ENCODE measurements at regions not wholly inside any gene's neighbourhood (a gene's known extent, or its start where the extent isn't known, plus 50 kb on each side); places are given as distances from the start of the nearest gene placed in this dataset.

DNA sequence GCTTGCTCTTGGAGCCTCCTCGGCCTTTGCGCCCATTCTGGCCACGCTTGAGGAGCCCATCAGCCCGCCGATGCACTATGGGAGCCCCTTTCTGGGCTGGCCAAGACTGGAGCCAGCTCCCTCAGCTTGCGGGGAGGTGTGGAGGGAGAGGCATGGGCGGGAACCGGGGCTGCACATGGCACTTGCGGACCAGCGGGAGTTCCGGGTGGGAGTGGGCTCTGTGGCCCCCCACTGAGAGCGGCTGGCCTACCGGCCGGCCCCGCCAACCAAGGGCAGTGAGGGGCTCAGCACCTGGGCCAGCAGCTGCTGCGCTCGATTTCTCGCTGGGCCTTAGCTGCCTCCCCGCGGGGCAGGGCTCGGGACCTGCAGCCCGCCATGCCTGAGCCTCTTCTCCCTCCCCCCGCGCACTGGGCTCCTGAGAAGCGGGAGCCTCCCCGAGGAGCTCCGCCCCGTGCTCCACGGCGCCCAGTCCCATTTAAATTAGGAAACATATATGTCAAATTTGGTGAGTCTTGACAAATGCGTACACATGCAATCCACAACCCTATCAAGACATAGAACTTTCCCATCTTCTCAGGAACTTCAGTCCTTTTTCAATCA lies 97.6 kb upstream of the CNTN3 start:
- H3K9me3 ChIP-seq (ENCODE audit: control insufficient read depth, low read depth, low read length) = no peaks in the 10 kb centered on the region
- no peak overlapping the region for H3K4me2 ChIP-seq (ENCODE audit: control insufficient read depth, extremely low read depth, insufficient read depth, low read depth, low read length)
- H3K27me3 ChIP-seq (ENCODE audit: control insufficient read depth, extremely low read depth, insufficient read depth, low read length) = no peaks in the 10 kb centered on the region
- H3K79me2 ChIP-seq (ENCODE audit: control insufficient read depth, insufficient read depth, low read length) = no peaks in the 10 kb centered on the region
- no peak overlapping the region for H3K4me3 ChIP-seq (ENCODE audit: control insufficient read depth in 2 of 3, extremely low read depth in 1 of 3, insufficient read depth in 2 of 3, low read depth in 1 of 3, low read length in 3 of 3)
- dilution Hi-C loops (cut with MboI; ENCODE audit: extremely low pct_ligation_motif_present, low sequenced_read_pairs) = no loop called here
- H3K9me1 ChIP-seq (ENCODE audit: control insufficient read depth, extremely low read depth, insufficient read depth, low read length) = no peaks in the 10 kb centered on the region
- TF ChIP-seq, protein P1, sequence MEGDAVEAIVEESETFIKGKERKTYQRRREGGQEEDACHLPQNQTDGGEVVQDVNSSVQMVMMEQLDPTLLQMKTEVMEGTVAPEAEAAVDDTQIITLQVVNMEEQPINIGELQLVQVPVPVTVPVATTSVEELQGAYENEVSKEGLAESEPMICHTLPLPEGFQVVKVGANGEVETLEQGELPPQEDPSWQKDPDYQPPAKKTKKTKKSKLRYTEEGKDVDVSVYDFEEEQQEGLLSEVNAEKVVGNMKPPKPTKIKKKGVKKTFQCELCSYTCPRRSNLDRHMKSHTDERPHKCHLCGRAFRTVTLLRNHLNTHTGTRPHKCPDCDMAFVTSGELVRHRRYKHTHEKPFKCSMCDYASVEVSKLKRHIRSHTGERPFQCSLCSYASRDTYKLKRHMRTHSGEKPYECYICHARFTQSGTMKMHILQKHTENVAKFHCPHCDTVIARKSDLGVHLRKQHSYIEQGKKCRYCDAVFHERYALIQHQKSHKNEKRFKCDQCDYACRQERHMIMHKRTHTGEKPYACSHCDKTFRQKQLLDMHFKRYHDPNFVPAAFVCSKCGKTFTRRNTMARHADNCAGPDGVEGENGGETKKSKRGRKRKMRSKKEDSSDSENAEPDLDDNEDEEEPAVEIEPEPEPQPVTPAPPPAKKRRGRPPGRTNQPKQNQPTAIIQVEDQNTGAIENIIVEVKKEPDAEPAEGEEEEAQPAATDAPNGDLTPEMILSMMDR (optimal IDR thresholded peaks at IDR 0.05 in 1 of 3, IDR thresholded peaks at IDR 0.05 in 1 of 3, conservative IDR thresholded peaks at IDR 0.05 in 1 of 3; ENCODE audit: extremely low read depth in 1 of 3, insufficient read depth in 2 of 3, low read length in 3 of 3) = no peak
- TF ChIP-seq EZH2 (IDR thresholded peaks at IDR 0.05; ENCODE audit: low read length) = no peak
- no peak overlapping the region for H2AFZ ChIP-seq (ENCODE audit: control insufficient read depth, low read length)
- H3K27ac ChIP-seq (ENCODE audit: control insufficient read depth, insufficient read depth, low read length) = no peak overlapping the region
- H3K9ac ChIP-seq (ENCODE audit: control insufficient read depth, extremely low read depth, insufficient read depth, low read length) = no peak overlapping the region
- H3K36me3 ChIP-seq (ENCODE audit: control insufficient read depth in 2 of 2, extremely low read depth in 1 of 2, insufficient read depth in 2 of 2, low read length in 2 of 2) = no peaks in the 10 kb centered on the region
- no peaks in the 10 kb centered on the region for H4K20me1 ChIP-seq (ENCODE audit: control insufficient read depth, extremely low read depth, insufficient read depth, low read length)
- FAIRE-seq (no peak), DNase-seq (ENCODE audit: low read depth, low spot score) (no peak)
- no peaks in the 10 kb centered on the region for H3K4me1 ChIP-seq (ENCODE audit: control insufficient read depth, extremely low read depth, insufficient read depth, low read length)

DNA sequence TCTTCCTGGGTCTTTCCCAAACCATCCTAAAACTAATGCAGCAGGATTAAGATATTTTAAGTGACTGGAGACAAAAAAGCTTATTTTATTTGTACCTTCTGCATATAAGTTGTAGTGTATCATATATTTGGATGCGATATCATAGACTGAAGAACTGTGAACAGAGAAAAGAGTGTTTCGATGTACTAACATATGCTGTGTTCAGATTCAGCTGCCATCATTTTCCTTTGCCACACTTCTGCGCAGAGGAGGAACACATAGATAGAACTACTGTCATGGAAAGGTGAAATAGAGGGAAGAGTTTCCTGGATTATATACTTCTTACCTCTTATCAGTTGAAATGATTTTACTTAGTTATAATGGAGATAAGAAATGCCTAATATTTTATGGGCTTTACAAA lies 95.5 kb upstream of the CNTN3 start:
- Histone ChIP-seq H3K4me2 (ENCODE audit: control insufficient read depth, extremely low read depth, insufficient read depth, low read depth, low read length) (no peak overlapping the region), H3K79me2 (ENCODE audit: control insufficient read depth, insufficient read depth, low read length) (no peaks in the 10 kb centered on the region), H3K36me3 (ENCODE audit: control insufficient read depth in 2 of 2, extremely low read depth in 1 of 2, insufficient read depth in 2 of 2, low read length in 2 of 2) (no peaks in the 10 kb centered on the region), H3K9ac (ENCODE audit: control insufficient read depth, extremely low read depth, insufficient read depth, low read length) (no peak overlapping the region), H3K9me1 (ENCODE audit: control insufficient read depth, extremely low read depth, insufficient read depth, low read length) (no peaks in the 10 kb centered on the region), H3K9me3 (ENCODE audit: control insufficient read depth, low read depth, low read length) (no peaks in the 10 kb centered on the region), H2AFZ (ENCODE audit: control insufficient read depth, low read length) (no peak overlapping the region), H3K27me3 (ENCODE audit: control insufficient read depth, extremely low read depth, insufficient read depth, low read length) (no peaks in the 10 kb centered on the region), H3K4me3 (ENCODE audit: control insufficient read depth in 2 of 3, extremely low read depth in 1 of 3, insufficient read depth in 2 of 3, low read depth in 1 of 3, low read length in 3 of 3) (no peak overlapping the region), H3K27ac (ENCODE audit: control insufficient read depth, insufficient read depth, low read length) (no peak overlapping the region), H4K20me1 (ENCODE audit: control insufficient read depth, extremely low read depth, insufficient read depth, low read length) (no peaks in the 10 kb centered on the region), H3K4me1 (ENCODE audit: control insufficient read depth, extremely low read depth, insufficient read depth, low read length) (no peaks in the 10 kb centered on the region)
- TF ChIP-seq, protein P1 (optimal IDR thresholded peaks at IDR 0.05 in 1 of 3, IDR thresholded peaks at IDR 0.05 in 1 of 3, conservative IDR thresholded peaks at IDR 0.05 in 1 of 3; ENCODE audit: extremely low read depth in 1 of 3, insufficient read depth in 2 of 3, low read length in 3 of 3) = no peak
- TF ChIP-seq EZH2 (IDR thresholded peaks at IDR 0.05; ENCODE audit: low read length) = no peak
- dilution Hi-C loops (cut with MboI; ENCODE audit: extremely low pct_ligation_motif_present, low sequenced_read_pairs) = no loop called here
- DNase-seq (ENCODE audit: low read depth, low spot score) (no peak), FAIRE-seq (no peak)
